Retinal pigment epithelial cell (primary cell): ENCODE measurements at regions not wholly inside any gene's neighbourhood (a gene's known extent, or its start where the extent isn't known, plus 50 kb on each side); places are given as distances from the start of the nearest gene placed in this dataset.
"Not testable (repeated sequence)": the region's sequence is repeated elsewhere in the genome, so short reads cannot be mapped to it uniquely, and the experiment has no call there.

Experiments
- DNase-seq: peaks from one replicate; pipeline ENCODE4 v3.0.0-alpha.2; 2010; ENCODE audit warnings: low read depth
- H3K4me3 ChIP-seq: 2 replicates; pipeline ENCODE4 v1.5.1; 2011; ENCODE audit warnings: mild to moderate bottlenecking, low read length, control low read depth, moderate library complexity

DNA sequence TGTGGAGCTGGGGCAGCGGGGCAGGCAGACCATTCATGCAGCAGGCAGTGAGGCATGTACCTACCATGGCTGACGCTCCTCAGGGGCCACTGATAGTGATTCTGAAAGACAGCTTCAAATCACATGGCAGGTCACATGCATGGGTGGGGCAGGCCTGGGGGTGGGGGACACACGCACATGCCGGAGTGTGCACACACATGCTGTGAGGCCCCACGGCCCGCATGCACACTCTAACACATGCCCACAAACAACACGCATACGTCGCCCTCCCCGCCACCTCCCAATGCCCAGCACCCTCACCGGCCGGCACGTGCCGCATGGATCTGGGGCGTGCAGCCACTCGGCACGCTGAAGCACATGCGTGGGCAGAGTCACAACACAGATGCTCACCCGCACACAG is 65.5 kb upstream of the GOLGA6L4 start:
- not testable (repeated sequence) for H3K4me3 ChIP-seq, DNase-seq

- H3K4me3 ChIP-seq, result peak overlapping the region; percentile 19
- DNase-seq, result not testable (repeated sequence)
These were observed 62.4 kb upstream of the GOLGA6L4 start for GRCh38 chr15:84173231-84173610.
